H1 (cell line): ENCODE measurements at regions not wholly inside any gene's neighbourhood (a gene's known extent, or its start where the extent isn't known, plus 50 kb on each side); places are given as distances from the start of the nearest gene placed in this dataset.

Experiments used
- CTCF ChIA-PET: fragments of 300-600 bp; sonication (Branson Sonifier 250); formaldehyde crosslinking; loops from one replicate; lab custom pipeline; 2021; ENCODE audit not compliant: partially characterized antibody; lab: Charles Lee
- POLR2A ChIA-PET: fragments of 300-600 bp; sonication (Branson Sonifier 250); formaldehyde crosslinking; loops from one replicate; lab custom pipeline; 2021; ENCODE audit warnings: inconsistent platforms; ENCODE audit not compliant: partially characterized antibody; lab: Charles Lee
- DNase-seq, 2 experiments: peaks; one replicate each; pipeline versions ENCODE4 v3.0.0 to v3.0.0-alpha.2; 2010 to 2022; ENCODE audit warnings: low spot score in 2 of 2, low read depth in 1 of 2, mixed read lengths in 1 of 2
- FAIRE-seq: peaks from 2 replicates; lab custom pipeline; 2011; peaks lifted over from hg19 to GRCh38; lab: Jason Lieb, UNC
- H2AFZ ChIP-seq: 2 replicates; pipeline ENCODE4 v1.8.1; 2012; ENCODE audit warnings: low read length, inconsistent platforms
- H2AK5ac ChIP-seq: 2 replicates; pipeline ENCODE4 v1.6.1; 2013; ENCODE audit warnings: low read depth, low read length
- H2BK120ac ChIP-seq: replicated peaks from 2 replicates; pipeline ENCODE3; 2013; ENCODE audit warnings: low read depth, low read length, inconsistent platforms
- H2BK12ac ChIP-seq: 2 replicates; pipeline ENCODE4 v1.6.1; 2013; ENCODE audit warnings: low read depth, low read length
- H2BK15ac ChIP-seq: 2 replicates; pipeline ENCODE4 v1.6.1; 2013; ENCODE audit warnings: low read length
- H2BK20ac ChIP-seq: 2 replicates; pipeline ENCODE4 v1.6.1; 2013; ENCODE audit warnings: low read length
- H2BK5ac ChIP-seq: 2 replicates; pipeline ENCODE4 v1.6.1; 2013; ENCODE audit warnings: low read depth, low read length
- H3K14ac ChIP-seq: 2 replicates; pipeline ENCODE4 v1.6.1; 2013; ENCODE audit warnings: inconsistent platforms; ENCODE audit not compliant: insufficient read length
- H3K18ac ChIP-seq: 2 replicates; pipeline ENCODE4 v1.6.1; 2013; ENCODE audit warnings: low read length; ENCODE audit errors: extremely low read depth
- H3K23ac ChIP-seq: 2 replicates; pipeline ENCODE4 v1.6.1; 2013; ENCODE audit warnings: inconsistent platforms; ENCODE audit not compliant: insufficient read length
- H3K23me2 ChIP-seq: 2 replicates; pipeline ENCODE4 v1.6.1; 2013; ENCODE audit warnings: low read depth, low read length
- H3K27ac ChIP-seq: 2 replicates; pipeline ENCODE4 v1.6.1; 2011; ENCODE audit warnings: low read depth, low read length, inconsistent platforms
- H3K27me3 ChIP-seq, 4 experiments: replicated peaks in 1 of 4; 1 replicate in 1 of 4; 2 replicates in 3 of 4; pipeline versions ENCODE4 v1.6.1 to v1.8.1; 2011 to 2013; ENCODE audit warnings: low read length in 3 of 4, mild to moderate bottlenecking in 3 of 4, inconsistent platforms in 2 of 4, mixed read lengths in 2 of 4, moderate library complexity in 1 of 4; ENCODE audit not compliant: control insufficient read depth in 3 of 4, insufficient read depth in 3 of 4; ENCODE audit errors: extremely low read depth in 1 of 4
- H3K36me3 ChIP-seq, 4 experiments: 2 replicates each; pipeline versions ENCODE4 v1.6.1 to v1.8.1; 2011 to 2013; ENCODE audit warnings: mild to moderate bottlenecking in 4 of 4, low read length in 3 of 4, moderate library complexity in 2 of 4, control low read depth in 1 of 4, inconsistent platforms in 1 of 4; ENCODE audit not compliant: insufficient read depth in 4 of 4, control insufficient read depth in 2 of 4
- H3K4ac ChIP-seq: replicated peaks from 2 replicates; pipeline ENCODE3; 2013; ENCODE audit warnings: low read length, low read depth, mixed read lengths, inconsistent platforms; ENCODE audit not compliant: insufficient read length
- H3K4me1 ChIP-seq, 4 experiments: replicated peaks in 1 of 4; 1 replicate in 1 of 4; 2 replicates in 3 of 4; pipeline versions ENCODE4 v1.6.1 to v1.8.1; 2011 to 2013; ENCODE audit warnings: low read length in 3 of 4, inconsistent platforms in 2 of 4, mixed read lengths in 1 of 4; ENCODE audit not compliant: insufficient read depth in 4 of 4, control insufficient read depth in 3 of 4
- H3K4me2 ChIP-seq, 2 experiments: 2 replicates each; pipeline versions ENCODE4 v1.6.1 to v1.8.1; 2011 to 2013; ENCODE audit warnings: low read depth in 2 of 2, low read length in 2 of 2, control low read depth in 1 of 2, inconsistent platforms in 1 of 2, mild to moderate bottlenecking in 1 of 2; ENCODE audit not compliant: insufficient read depth in 1 of 2
- H3K4me3 ChIP-seq, 4 experiments: fragments of 200-600, 300-600 bp in 1 of 4; sonication (generic), shearing (Covaris generic), sonication (Bioruptor Twin) in 1 of 4; 2 replicates each; pipeline versions ENCODE4 v1.5.1 to v1.8.1; 2011 to 2016; ENCODE audit warnings: low read length in 4 of 4, low read depth in 3 of 4, control low read depth in 2 of 4, inconsistent platforms in 2 of 4, mild to moderate bottlenecking in 2 of 4, mixed read lengths in 1 of 4, moderate library complexity in 1 of 4; ENCODE audit not compliant: insufficient read depth in 2 of 4; ENCODE audit errors: extremely low read depth in 1 of 4
- H3K56ac ChIP-seq: replicated peaks from 2 replicates; pipeline ENCODE3; 2013; ENCODE audit warnings: low read depth, mild to moderate bottlenecking, mixed read lengths, low read length, inconsistent platforms; ENCODE audit not compliant: insufficient read length
- H3K79me1 ChIP-seq: 2 replicates; pipeline ENCODE4 v1.6.1; 2013; ENCODE audit warnings: low read depth, low read length, control low read depth
- H3K79me2 ChIP-seq, 2 experiments: 2 replicates each; pipeline versions ENCODE4 v1.6.1 to v1.8.1; 2012 to 2013; ENCODE audit warnings: low read length in 2 of 2, mild to moderate bottlenecking in 2 of 2, inconsistent platforms in 1 of 2; ENCODE audit not compliant: insufficient read depth in 2 of 2, control insufficient read depth in 1 of 2
- H3K9ac ChIP-seq, 4 experiments: replicated peaks in 1 of 4; 1 replicate in 1 of 4; 2 replicates in 3 of 4; pipeline versions ENCODE4 v1.6.1 to v1.8.1; 2011 to 2013; ENCODE audit warnings: low read depth in 3 of 4, low read length in 3 of 4, control low read depth in 2 of 4, mild to moderate bottlenecking in 2 of 4, moderate library complexity in 2 of 4, inconsistent platforms in 1 of 4; ENCODE audit errors: extremely low read depth in 1 of 4
- H3K9me3 ChIP-seq, 2 experiments: 2 replicates each; pipeline versions ENCODE4 v1.6.1 to v1.8.1; 2012 to 2013; ENCODE audit warnings: mild to moderate bottlenecking in 2 of 2, moderate library complexity in 2 of 2, control low read depth in 1 of 2, inconsistent platforms in 1 of 2, low read depth in 1 of 2, low read length in 1 of 2, mixed read lengths in 1 of 2; ENCODE audit not compliant: insufficient read depth in 2 of 2
- H4K20me1 ChIP-seq, 2 experiments: replicated peaks in 1 of 2; 2 replicates each; pipeline versions ENCODE3 to v1.8.1; 2011 to 2013; ENCODE audit warnings: inconsistent platforms in 2 of 2, low read length in 2 of 2, mild to moderate bottlenecking in 1 of 2; ENCODE audit not compliant: insufficient read depth in 2 of 2, control insufficient read depth in 1 of 2
- H4K5ac ChIP-seq: 2 replicates; pipeline ENCODE4 v1.6.1; 2013; ENCODE audit warnings: low read length, low read depth, mixed read lengths, inconsistent platforms; ENCODE audit not compliant: insufficient read length
- H4K8ac ChIP-seq: 2 replicates; pipeline ENCODE4 v1.8.0; 2013; ENCODE audit warnings: mild to moderate bottlenecking, moderate library complexity, low read length, inconsistent platforms; ENCODE audit not compliant: insufficient read depth; ENCODE audit errors: extremely low read depth
- H4K91ac ChIP-seq: replicated peaks from 2 replicates; pipeline ENCODE3; 2013; ENCODE audit warnings: low read length, mixed read lengths, inconsistent platforms; ENCODE audit not compliant: insufficient read length
- ATF3 ChIP-seq: IDR thresholded peaks from 2 replicates; pipeline ENCODE4 v1.6.1; 2011; ENCODE audit warnings: low read depth, mild to moderate bottlenecking, low read length; ENCODE audit not compliant: insufficient read depth
- BCL11A ChIP-seq, 2 experiments: IDR thresholded peaks; one replicate each; pipeline ENCODE4 v1.6.1; 2011; ENCODE audit warnings: low read depth in 2 of 2, low read length in 2 of 2, mild to moderate bottlenecking in 2 of 2
- BRCA1 ChIP-seq: IDR thresholded peaks from 2 replicates; pipeline ENCODE4 v1.6.1; 2012; ENCODE audit warnings: low read depth, low read length, improper control_type of control experiment
- CBX8 ChIP-seq: fragments of 300-800, 300-1000 bp; sonication (generic); IDR thresholded peaks from 2 replicates; pipeline ENCODE4 v1.7.1; 2016; ENCODE audit warnings: low read depth, low read length, borderline replicate concordance
- CREB1 ChIP-seq: IDR thresholded peaks from 2 replicates; pipeline ENCODE4 v1.6.1; 2012; ENCODE audit warnings: inconsistent platforms
- EP300 ChIP-seq, 2 experiments: IDR thresholded peaks; 1 replicate in 1 of 2; 2 replicates in 1 of 2; pipeline ENCODE4 v1.6.1; 2011 to 2012; ENCODE audit warnings: low read depth in 2 of 2, low read length in 2 of 2, mild to moderate bottlenecking in 2 of 2, borderline replicate concordance in 1 of 2, inconsistent platforms in 1 of 2, moderate library complexity in 1 of 2
- JUND ChIP-seq: IDR thresholded peaks from 2 replicates; pipeline ENCODE4 v1.6.1; 2011; ENCODE audit warnings: mild to moderate bottlenecking, improper control_type of control experiment, low read length
- KDM5A ChIP-seq: fragments of 200-600 bp; IDR thresholded peaks from 2 replicates; pipeline ENCODE4 v1.7.1; 2012; ENCODE audit warnings: mild to moderate bottlenecking, low read length, inconsistent platforms, mixed read lengths
- MAX ChIP-seq: IDR thresholded peaks from 2 replicates; pipeline ENCODE4 v1.6.1; 2012; ENCODE audit warnings: inconsistent platforms
- POLR2A ChIP-seq, 2 experiments: IDR thresholded peaks; 1 replicate in 1 of 2; 2 replicates in 1 of 2; pipeline ENCODE4 v1.6.1; 2011; ENCODE audit warnings: low read depth in 2 of 2, low read length in 2 of 2, mild to moderate bottlenecking in 2 of 2; ENCODE audit errors: control extremely low read depth in 1 of 2
- TAF7 ChIP-seq: optimal IDR thresholded peaks from 2 replicates; pipeline ENCODE3; 2011; ENCODE audit warnings: low read depth, mild to moderate bottlenecking, inconsistent platforms, low read length, moderate library complexity, borderline replicate concordance
- TEAD4 ChIP-seq: IDR thresholded peaks from 2 replicates; pipeline ENCODE4 v1.6.1; 2012; ENCODE audit warnings: low read depth, low read length, inconsistent platforms, mixed read lengths
- YY1 ChIP-seq: IDR thresholded peaks from 2 replicates; pipeline ENCODE4 v1.6.1; 2011; ENCODE audit warnings: low read depth, mild to moderate bottlenecking, low read length
- WGBS, 2 experiments: shearing (Covaris generic) in 1 of 2; methylation state at CpG; one replicate each; pipeline versions ENCODE4 v1.1.6 to v1.1.7; 2013 to 2015; ENCODE audit warnings: low lambda C conversion rate in 2 of 2, mixed read lengths in 2 of 2, inconsistent platforms in 1 of 2, low coverage in 1 of 2, missing lambda C conversion rate in 1 of 2; ENCODE audit not compliant: insufficient replicate concordance in 2 of 2, insufficient coverage in 1 of 2, insufficient read length in 1 of 2; ENCODE audit errors: extremely low coverage in 1 of 2, missing lambda C conversion rate in 1 of 2; 5-methylcytosine and 5-hydroxymethylcytosine counted together
- TF ChIP-seq, protein P1 (sequence below): IDR thresholded peaks from 2 replicates; pipeline ENCODE4 v1.6.1; 2012; ENCODE audit warnings: inconsistent platforms

DNA sequence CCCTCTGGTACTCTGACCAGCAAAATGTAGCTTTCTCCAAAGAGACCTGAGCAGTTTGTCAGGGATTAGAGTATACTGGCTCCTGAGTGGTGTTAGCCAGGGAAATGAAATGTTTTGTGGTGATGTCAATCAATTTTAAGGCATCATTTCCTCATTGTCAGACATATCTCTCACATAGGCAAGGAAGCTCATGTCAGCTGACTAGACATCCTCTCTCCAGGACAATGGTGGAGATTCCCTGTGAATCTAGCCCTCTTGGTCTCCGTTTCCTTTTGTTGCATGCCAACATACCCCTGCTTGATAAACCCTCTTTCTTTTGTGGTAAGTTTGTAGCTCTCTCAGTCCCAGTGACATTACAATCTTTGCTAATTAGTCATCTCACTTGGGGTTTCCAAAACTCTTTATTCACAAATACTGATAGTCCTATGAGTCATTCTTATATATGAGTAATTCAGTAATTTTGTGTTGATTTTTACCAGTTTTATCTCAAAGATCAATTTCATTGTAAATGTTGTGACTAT lies 135.6 kb upstream of the PTPRK start:
- H3K4me1 ChIP-seq: no peaks in the 10 kb centered on the region
- POLR2A ChIA-PET: no interaction called here
- H4K5ac ChIP-seq: no peak overlapping the region
- no peak overlapping the region for H2BK15ac ChIP-seq
- no peak overlapping the region for H2BK20ac ChIP-seq
- H3K9ac ChIP-seq: no peak overlapping the region
- no peak overlapping the region for H4K91ac ChIP-seq
- H3K4ac ChIP-seq: no peak overlapping the region
- no peak overlapping the region for H2BK120ac ChIP-seq
- no peak overlapping the region for H2AK5ac ChIP-seq
- H3K56ac ChIP-seq: no peak overlapping the region
- no peaks in the 10 kb centered on the region for H3K79me1 ChIP-seq
- no peak overlapping the region for H2AFZ ChIP-seq
- no peaks in the 10 kb centered on the region for H3K27me3 ChIP-seq
- DNase-seq (no peak), FAIRE-seq (no peak)
- WGBS, 2 experiments: 76% methylated on average over 1 of the region's 1 CpG; no CpG with 5 or more reads in 1 of the 2 experiments
- H3K9me3 ChIP-seq: no peaks in the 10 kb centered on the region
- H4K8ac ChIP-seq: no peak overlapping the region
- H2BK12ac ChIP-seq: no peak overlapping the region
- no peaks in the 10 kb centered on the region for H4K20me1 ChIP-seq
- no peaks in the 10 kb centered on the region for H3K23me2 ChIP-seq
- H3K79me2 ChIP-seq: no peaks in the 10 kb centered on the region
- CTCF ChIA-PET: interaction anchor here (0.6 kb wide), 1 partner anchor 25 kb away, joined by 3 read pairs; no protein-coding TSS in a partner anchor
- no peak overlapping the region for H3K27ac ChIP-seq
- no peak overlapping the region for H3K4me3 ChIP-seq
- no peaks in the 10 kb centered on the region for H3K36me3 ChIP-seq
- no peak overlapping the region for H3K14ac ChIP-seq
- H3K18ac ChIP-seq: no peak overlapping the region
- TF ChIP-seq ATF3: no peak
- no peak for TF ChIP-seq TEAD4
- TF ChIP-seq CREB1: no peak
- no peak for TF ChIP-seq BRCA1
- TF ChIP-seq KDM5A: no peak
- TF ChIP-seq POLR2A (IDR thresholded peaks at IDR 0.05; ENCODE audit: control extremely low read depth in 1 of 2, low read depth in 2 of 2, low read length in 2 of 2): no peak
- TF ChIP-seq YY1: no peak
- no peak for TF ChIP-seq EP300 (IDR thresholded peaks at IDR 0.05; ENCODE audit: borderline replicate concordance in 1 of 2, low read depth in 2 of 2, low read length in 2 of 2)
- TF ChIP-seq, protein P1, sequence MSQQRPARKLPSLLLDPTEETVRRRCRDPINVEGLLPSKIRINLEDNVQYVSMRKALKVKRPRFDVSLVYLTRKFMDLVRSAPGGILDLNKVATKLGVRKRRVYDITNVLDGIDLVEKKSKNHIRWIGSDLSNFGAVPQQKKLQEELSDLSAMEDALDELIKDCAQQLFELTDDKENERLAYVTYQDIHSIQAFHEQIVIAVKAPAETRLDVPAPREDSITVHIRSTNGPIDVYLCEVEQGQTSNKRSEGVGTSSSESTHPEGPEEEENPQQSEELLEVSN: no peak
- TF ChIP-seq BCL11A (IDR thresholded peaks at IDR 0.05; ENCODE audit: low read depth in 2 of 2, low read length in 2 of 2): no peak
- no peak for TF ChIP-seq MAX
- no peak for TF ChIP-seq CBX8
- no peak for TF ChIP-seq TAF7
- TF ChIP-seq JUND: no peak
- no peak overlapping the region for H3K23ac ChIP-seq
- H2BK5ac ChIP-seq: no peak overlapping the region
- H3K4me2 ChIP-seq: no peak overlapping the region
